ENCODE measurements at regions not wholly inside any gene's neighbourhood (a gene's known extent, or its start where the extent isn't known, plus 50 kb on each side); places are given as distances from the start of the nearest gene placed in this dataset.

- TF ChIP-seq, protein P1, sequence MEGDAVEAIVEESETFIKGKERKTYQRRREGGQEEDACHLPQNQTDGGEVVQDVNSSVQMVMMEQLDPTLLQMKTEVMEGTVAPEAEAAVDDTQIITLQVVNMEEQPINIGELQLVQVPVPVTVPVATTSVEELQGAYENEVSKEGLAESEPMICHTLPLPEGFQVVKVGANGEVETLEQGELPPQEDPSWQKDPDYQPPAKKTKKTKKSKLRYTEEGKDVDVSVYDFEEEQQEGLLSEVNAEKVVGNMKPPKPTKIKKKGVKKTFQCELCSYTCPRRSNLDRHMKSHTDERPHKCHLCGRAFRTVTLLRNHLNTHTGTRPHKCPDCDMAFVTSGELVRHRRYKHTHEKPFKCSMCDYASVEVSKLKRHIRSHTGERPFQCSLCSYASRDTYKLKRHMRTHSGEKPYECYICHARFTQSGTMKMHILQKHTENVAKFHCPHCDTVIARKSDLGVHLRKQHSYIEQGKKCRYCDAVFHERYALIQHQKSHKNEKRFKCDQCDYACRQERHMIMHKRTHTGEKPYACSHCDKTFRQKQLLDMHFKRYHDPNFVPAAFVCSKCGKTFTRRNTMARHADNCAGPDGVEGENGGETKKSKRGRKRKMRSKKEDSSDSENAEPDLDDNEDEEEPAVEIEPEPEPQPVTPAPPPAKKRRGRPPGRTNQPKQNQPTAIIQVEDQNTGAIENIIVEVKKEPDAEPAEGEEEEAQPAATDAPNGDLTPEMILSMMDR (IDR thresholded peaks at IDR 0.05; ENCODE audit: low read depth, low read length, poor library complexity, severe bottlenecking), result no peak
- TF ChIP-seq EZH2phosphoT487 (IDR thresholded peaks at IDR 0.05; ENCODE audit: borderline replicate concordance, low read length), result no peak
Observed at GRCh38 chr1:214127705-214128104, 139.9 kb downstream of the PROX1 start.

Measured in DOHH2 (cell line).